Thymus (tissue), 11 donors: ENCODE measurements at regions not wholly inside any gene's neighbourhood (a gene's known extent, or its start where the extent isn't known, plus 50 kb on each side); places are given as distances from the start of the nearest gene placed in this dataset.
"Not testable (repeated sequence)": the region's sequence is repeated elsewhere in the genome, so short reads cannot be mapped to it uniquely, and the experiment has no call there.

ENCODE experiments used
- DNase-seq, 9 donors: peaks; one replicate each; pipeline ENCODE4 v3.0.0-alpha.2; 2013; ENCODE audit warnings: low spot score in 9 of 9, low read depth in 6 of 9, missing footprints in 1 of 9
- H3K27ac ChIP-seq, 2 donors: one replicate each; pipeline ENCODE4 v1.5.1; 2013; ENCODE audit warnings: control low read depth in 1 of 2, low read depth in 1 of 2, low read length in 1 of 2, mild to moderate bottlenecking in 1 of 2, moderate library complexity in 1 of 2
- H3K27me3 ChIP-seq, 2 donors: one replicate each; pipeline ENCODE4 v1.5.1; 2013; ENCODE audit warnings: low read length in 1 of 2; ENCODE audit not compliant: control insufficient read depth in 2 of 2, insufficient read depth in 1 of 2
- H3K36me3 ChIP-seq, 2 donors: one replicate each; pipeline ENCODE4 v1.5.1; 2013; ENCODE audit warnings: low read length in 1 of 2, mild to moderate bottlenecking in 1 of 2, moderate library complexity in 1 of 2; ENCODE audit not compliant: control insufficient read depth in 2 of 2, insufficient read depth in 2 of 2
- H3K4me1 ChIP-seq, 2 donors: one replicate each; pipeline ENCODE4 v1.5.1; 2013; ENCODE audit warnings: low read length in 2 of 2; ENCODE audit not compliant: control insufficient read depth in 2 of 2, insufficient read depth in 2 of 2
- H3K4me3 ChIP-seq, 2 donors: one replicate each; pipeline ENCODE4 v1.5.1; 2013; ENCODE audit warnings: low read length in 2 of 2, control low read depth in 1 of 2, mild to moderate bottlenecking in 1 of 2
- H3K9me3 ChIP-seq, 2 donors: one replicate each; pipeline ENCODE4 v1.5.1; 2013; ENCODE audit warnings: low read length in 1 of 2, mild to moderate bottlenecking in 1 of 2; ENCODE audit not compliant: control insufficient read depth in 2 of 2, insufficient read depth in 1 of 2
- WGBS: extraction: QIAGEN DNeasy Blood & Tissue Kit; methylation state at CpG from one replicate; pipeline ENCODE4 v1.1.7; 2013; 5-methylcytosine and 5-hydroxymethylcytosine counted together
- donor health status: healthy.

- H3K27ac ChIP-seq = no peak overlapping the region
- no peaks in the 10 kb centered on the region for H3K36me3 ChIP-seq
- over 99% methylated on average over 5 of the region's 5 CpGs for WGBS
- H3K9me3 ChIP-seq = no peaks in the 10 kb centered on the region
- H3K4me1 ChIP-seq = no peaks in the 10 kb centered on the region
- H3K4me3 ChIP-seq = no peak overlapping the region
- no peak for DNase-seq
- no peaks in the 10 kb centered on the region for H3K27me3 ChIP-seq
Observed at GRCh38 chr5:154702477-154702876, 52.7 kb upstream of the LARP1 start.

GRCh38 chr5:154701725-154702124, 53.5 kb upstream of the LARP1 start:
- H3K27me3 ChIP-seq, DNase-seq, H3K36me3 ChIP-seq, H3K4me3 ChIP-seq, H3K27ac ChIP-seq, H3K4me1 ChIP-seq, H3K9me3 ChIP-seq: not testable (repeated sequence)
- 96% methylated on average over 4 of the region's 4 CpGs for WGBS

GRCh38 chr5:154701181-154701580, 54.0 kb upstream of the LARP1 start:
- no peak overlapping the region for H3K27ac ChIP-seq
- DNase-seq = no peak
- 53% methylated on average over 3 of the region's 3 CpGs for WGBS
- no peak overlapping the region for H3K4me3 ChIP-seq
- no peaks in the 10 kb centered on the region for H3K36me3 ChIP-seq
- no peaks in the 10 kb centered on the region for H3K9me3 ChIP-seq
- no peaks in the 10 kb centered on the region for H3K4me1 ChIP-seq
- H3K27me3 ChIP-seq = no peaks in the 10 kb centered on the region

- WGBS = 98% methylated on average over 10 of the region's 10 CpGs
- not testable (repeated sequence) for DNase-seq, H3K27me3 ChIP-seq
Observed at GRCh38 chr5:154700289-154700928, 54.8 kb upstream of the LARP1 start.

GRCh38 chr5:154698763-154699162, 56.4 kb upstream of the LARP1 start:
- 98% methylated on average over 6 of the region's 6 CpGs for WGBS
- H3K27ac ChIP-seq = no peak overlapping the region
- H3K27me3 ChIP-seq = no peaks in the 10 kb centered on the region
- H3K4me3 ChIP-seq = no peak overlapping the region
- DNase-seq = no peak
- H3K36me3 ChIP-seq = no peaks in the 10 kb centered on the region
- H3K4me1 ChIP-seq = no peaks in the 10 kb centered on the region
- H3K9me3 ChIP-seq = no peaks in the 10 kb centered on the region

More at GRCh38 chr5:154700289-154700928, 54.8 kb upstream of the LARP1 start:
- H3K4me3 ChIP-seq, H3K4me1 ChIP-seq, H3K36me3 ChIP-seq, H3K9me3 ChIP-seq, H3K27ac ChIP-seq: not testable (repeated sequence)

- Histone ChIP-seq H3K36me3 (no peaks in the 10 kb centered on the region), H3K27me3 (no peaks in the 10 kb centered on the region), H3K4me3 (no peak overlapping the region), H3K4me1 (no peaks in the 10 kb centered on the region), H3K9me3 (no peaks in the 10 kb centered on the region), H3K27ac (no peak overlapping the region)
- 74% methylated on average over 5 of the region's 5 CpGs for WGBS
- DNase-seq = no peak
Observed at GRCh38 chr5:154697371-154697770, 57.8 kb upstream of the LARP1 start.

- H3K27me3 ChIP-seq = peaks cover 0 to 3% of the 10 kb centered on the region in 2 donors
- H3K4me3 ChIP-seq = no peak overlapping the region
- 85% methylated on average over 3 of the region's 3 CpGs for WGBS
- no peak overlapping the region for H3K27ac ChIP-seq
- H3K9me3 ChIP-seq = no peaks in the 10 kb centered on the region
- no peak for DNase-seq
- no peaks in the 10 kb centered on the region for H3K36me3 ChIP-seq
- H3K4me1 ChIP-seq = no peaks in the 10 kb centered on the region
Observed at GRCh38 chr5:154696891-154697290, 58.3 kb upstream of the LARP1 start.

- no peaks in the 10 kb centered on the region for H3K36me3 ChIP-seq
- 96% methylated on average over 3 of the region's 3 CpGs for WGBS
- DNase-seq = no peak
- H3K27ac ChIP-seq = no peak overlapping the region
- H3K9me3 ChIP-seq = no peaks in the 10 kb centered on the region
- H3K4me1 ChIP-seq = no peaks in the 10 kb centered on the region
- no peak overlapping the region for H3K4me3 ChIP-seq
- H3K27me3 ChIP-seq = peaks cover 0 to 17% of the 10 kb centered on the region in 2 donors
Observed at GRCh38 chr5:154694159-154694558, 61.0 kb upstream of the LARP1 start.

GRCh38 chr5:154690488-154690887, 64.7 kb upstream of the LARP1 start:
- Histone ChIP-seq H3K36me3 (no peaks in the 10 kb centered on the region), H3K27ac (no peak overlapping the region), H3K4me3 (no peak overlapping the region), H3K27me3 (peaks cover 0 to 17% of the 10 kb centered on the region in 2 donors), H3K9me3 (peaks cover 0 to 5% of the 10 kb centered on the region in 2 donors), H3K4me1 (no peaks in the 10 kb centered on the region)
- WGBS = 91% methylated on average over 28 of the region's 28 CpGs
- DNase-seq = no peak
